ENCODE measurements at regions not wholly inside any gene's neighbourhood (a gene's known extent, or its start where the extent isn't known, plus 50 kb on each side); places are given as distances from the start of the nearest gene placed in this dataset.

GRCh38 chr10:57031346-57031745, 670.3 kb upstream of the ZWINT start:
- dilution Hi-C loops (cut with MboI; ENCODE audit: extremely low pct_ligation_motif_present, low sequenced_read_pairs) = no loop called here
- TF ChIP-seq EZH2 (IDR thresholded peaks at IDR 0.05; ENCODE audit: low read length) (no peak), CTCF (optimal IDR thresholded peaks at IDR 0.05 in 1 of 3, IDR thresholded peaks at IDR 0.05 in 1 of 3, conservative IDR thresholded peaks at IDR 0.05 in 1 of 3; ENCODE audit: extremely low read depth in 1 of 3, insufficient read depth in 2 of 3, low read length in 3 of 3) (no peak)
- no peaks in the 10 kb centered on the region for H3K79me2 ChIP-seq (ENCODE audit: control insufficient read depth, insufficient read depth, low read length)

GRCh38 chr10:57026307-57026706, 665.2 kb upstream of the ZWINT start:
- dilution Hi-C loops (cut with MboI; ENCODE audit: extremely low pct_ligation_motif_present, low sequenced_read_pairs) = no loop called here
- Histone ChIP-seq H3K9ac (ENCODE audit: control insufficient read depth, extremely low read depth, insufficient read depth, low read length) (no peak overlapping the region), H3K4me2 (ENCODE audit: control insufficient read depth, extremely low read depth, insufficient read depth, low read depth, low read length) (no peak overlapping the region), H2AFZ (ENCODE audit: control insufficient read depth, low read length) (no peak overlapping the region), H3K4me1 (ENCODE audit: control insufficient read depth, extremely low read depth, insufficient read depth, low read length) (no peaks in the 10 kb centered on the region), H3K79me2 (ENCODE audit: control insufficient read depth, insufficient read depth, low read length) (no peaks in the 10 kb centered on the region), H3K27ac (ENCODE audit: control insufficient read depth, insufficient read depth, low read length) (no peak overlapping the region), H3K27me3 (ENCODE audit: control insufficient read depth, extremely low read depth, insufficient read depth, low read length) (no peaks in the 10 kb centered on the region), H3K9me1 (ENCODE audit: control insufficient read depth, extremely low read depth, insufficient read depth, low read length) (no peaks in the 10 kb centered on the region), H3K36me3 (ENCODE audit: control insufficient read depth in 2 of 2, extremely low read depth in 1 of 2, insufficient read depth in 2 of 2, low read length in 2 of 2) (no peaks in the 10 kb centered on the region), H3K9me3 (ENCODE audit: control insufficient read depth, low read depth, low read length) (no peaks in the 10 kb centered on the region), H3K4me3 (ENCODE audit: control insufficient read depth in 2 of 3, extremely low read depth in 1 of 3, insufficient read depth in 2 of 3, low read depth in 1 of 3, low read length in 3 of 3) (no peak overlapping the region), H4K20me1 (ENCODE audit: control insufficient read depth, extremely low read depth, insufficient read depth, low read length) (no peaks in the 10 kb centered on the region)
- DNase-seq (ENCODE audit: low read depth, low spot score) = no peak
- TF ChIP-seq CTCF (optimal IDR thresholded peaks at IDR 0.05 in 1 of 3, IDR thresholded peaks at IDR 0.05 in 1 of 3, conservative IDR thresholded peaks at IDR 0.05 in 1 of 3; ENCODE audit: extremely low read depth in 1 of 3, insufficient read depth in 2 of 3, low read length in 3 of 3) (no peak), EZH2 (IDR thresholded peaks at IDR 0.05; ENCODE audit: low read length) (no peak)
- FAIRE-seq = no peak

More at GRCh38 chr10:57031346-57031745, 670.3 kb upstream of the ZWINT start:
- H3K36me3 ChIP-seq (ENCODE audit: control insufficient read depth in 2 of 2, extremely low read depth in 1 of 2, insufficient read depth in 2 of 2, low read length in 2 of 2) = no peaks in the 10 kb centered on the region
- H4K20me1 ChIP-seq (ENCODE audit: control insufficient read depth, extremely low read depth, insufficient read depth, low read length) = no peaks in the 10 kb centered on the region
- no peaks in the 10 kb centered on the region for H3K9me1 ChIP-seq (ENCODE audit: control insufficient read depth, extremely low read depth, insufficient read depth, low read length)
- DNase-seq (ENCODE audit: low read depth, low spot score) (no peak), FAIRE-seq (no peak)
- H3K27me3 ChIP-seq (ENCODE audit: control insufficient read depth, extremely low read depth, insufficient read depth, low read length) = no peaks in the 10 kb centered on the region
- H3K9me3 ChIP-seq (ENCODE audit: control insufficient read depth, low read depth, low read length) = no peaks in the 10 kb centered on the region
- no peaks in the 10 kb centered on the region for H3K4me1 ChIP-seq (ENCODE audit: control insufficient read depth, extremely low read depth, insufficient read depth, low read length)
- no peak overlapping the region for H3K4me2 ChIP-seq (ENCODE audit: control insufficient read depth, extremely low read depth, insufficient read depth, low read depth, low read length)
- H3K4me3 ChIP-seq (ENCODE audit: control insufficient read depth in 2 of 3, extremely low read depth in 1 of 3, insufficient read depth in 2 of 3, low read depth in 1 of 3, low read length in 3 of 3) = no peak overlapping the region
- no peak overlapping the region for H3K27ac ChIP-seq (ENCODE audit: control insufficient read depth, insufficient read depth, low read length)
- no peak overlapping the region for H2AFZ ChIP-seq (ENCODE audit: control insufficient read depth, low read length)
- no peak overlapping the region for H3K9ac ChIP-seq (ENCODE audit: control insufficient read depth, extremely low read depth, insufficient read depth, low read length)

Data from keratinocyte (primary cell).